Stomach (tissue), 4 donors: ENCODE measurements at regions not wholly inside any gene's neighbourhood (a gene's known extent, or its start where the extent isn't known, plus 50 kb on each side); places are given as distances from the start of the nearest gene placed in this dataset.

Experiments used
- EP300 ChIP-seq: sonication (generic); formaldehyde crosslinking; IDR thresholded peaks from one replicate; pipeline ENCODE4 v1.6.1; 2017; ENCODE audit warnings: antibody characterized with exemption
- POLR2A ChIP-seq, 4 donors: fragments of 450-650 bp; IDR thresholded peaks; one replicate each; pipeline ENCODE4 v1.6.1; 2016; ENCODE audit warnings: antibody characterized with exemption in 4 of 4, control low read depth in 2 of 4, mild to moderate bottlenecking in 1 of 4, moderate library complexity in 1 of 4
- TF ChIP-seq, protein P1 (sequence below), 7 experiments: fragments of 450-650 bp in 4 of 7; fragments of 200-600 bp in 3 of 7; sonication (generic) in 3 of 7; IDR thresholded peaks; one replicate each; pipeline ENCODE4 v1.5.1; 2016 to 2019; ENCODE audit warnings: antibody characterized with exemption in 7 of 7, control low read depth in 2 of 7, mild to moderate bottlenecking in 1 of 7

DNA sequence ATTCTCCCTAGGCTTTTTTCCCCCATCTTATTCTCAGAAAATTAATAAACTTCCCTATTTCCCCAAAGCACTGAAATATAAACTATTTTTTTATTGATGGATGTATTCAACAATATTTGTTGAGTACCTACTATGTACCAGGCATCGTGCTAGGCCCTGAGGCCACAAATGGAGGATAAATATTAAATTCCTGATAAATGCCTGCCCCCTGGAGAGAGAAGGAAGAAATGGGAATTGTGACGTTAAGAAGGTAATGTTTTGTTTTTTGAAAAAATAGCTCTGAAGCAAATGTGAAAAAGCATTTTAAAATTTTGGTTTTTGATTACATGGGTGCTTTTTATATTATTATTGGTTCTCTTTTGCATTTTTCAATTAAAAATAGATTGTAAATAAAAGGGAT lies 60.5 kb upstream of the DPT start:
- TF ChIP-seq EP300 (no peak), POLR2A (IDR thresholded peaks at IDR 0.05) (no peak)
- TF ChIP-seq, protein P1, sequence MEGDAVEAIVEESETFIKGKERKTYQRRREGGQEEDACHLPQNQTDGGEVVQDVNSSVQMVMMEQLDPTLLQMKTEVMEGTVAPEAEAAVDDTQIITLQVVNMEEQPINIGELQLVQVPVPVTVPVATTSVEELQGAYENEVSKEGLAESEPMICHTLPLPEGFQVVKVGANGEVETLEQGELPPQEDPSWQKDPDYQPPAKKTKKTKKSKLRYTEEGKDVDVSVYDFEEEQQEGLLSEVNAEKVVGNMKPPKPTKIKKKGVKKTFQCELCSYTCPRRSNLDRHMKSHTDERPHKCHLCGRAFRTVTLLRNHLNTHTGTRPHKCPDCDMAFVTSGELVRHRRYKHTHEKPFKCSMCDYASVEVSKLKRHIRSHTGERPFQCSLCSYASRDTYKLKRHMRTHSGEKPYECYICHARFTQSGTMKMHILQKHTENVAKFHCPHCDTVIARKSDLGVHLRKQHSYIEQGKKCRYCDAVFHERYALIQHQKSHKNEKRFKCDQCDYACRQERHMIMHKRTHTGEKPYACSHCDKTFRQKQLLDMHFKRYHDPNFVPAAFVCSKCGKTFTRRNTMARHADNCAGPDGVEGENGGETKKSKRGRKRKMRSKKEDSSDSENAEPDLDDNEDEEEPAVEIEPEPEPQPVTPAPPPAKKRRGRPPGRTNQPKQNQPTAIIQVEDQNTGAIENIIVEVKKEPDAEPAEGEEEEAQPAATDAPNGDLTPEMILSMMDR (IDR thresholded peaks at IDR 0.05): no peak
